ENCODE measurements at regions not wholly inside any gene's neighbourhood (a gene's known extent, or its start where the extent isn't known, plus 50 kb on each side); places are given as distances from the start of the nearest gene placed in this dataset.

DNA sequence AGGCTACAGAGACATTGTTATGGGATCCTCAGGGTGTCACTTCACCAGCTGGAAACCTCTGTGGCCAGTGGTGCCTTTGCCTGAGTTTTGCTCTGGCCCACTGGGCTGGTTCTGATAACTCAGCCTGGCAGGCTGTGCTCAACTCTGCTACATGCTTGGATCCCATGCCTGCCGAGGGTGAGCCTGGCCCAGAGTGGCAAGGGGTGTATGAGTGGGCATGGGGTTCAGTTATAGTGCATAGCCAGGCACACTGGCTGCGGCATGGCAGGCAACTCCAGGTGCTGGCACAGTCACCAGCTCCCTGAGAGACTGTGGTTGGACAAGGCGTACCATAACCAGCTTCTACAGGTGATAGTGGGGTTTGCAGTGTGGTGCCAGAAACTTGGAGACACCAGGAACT, 107.0 kb upstream of the PCDH15 start:
- peak in 1 of 10 donors; percentile 31 for DNase-seq
- intact Hi-C loops (cut with DNase I): no loop called here

- DNase-seq: no peak
- intact Hi-C loops (cut with DNase I): no loop called here
Measured at GRCh38 chr10:54906940-54907339, 105.9 kb upstream of the PCDH15 start.

GRCh38 chr10:54905578-54906192, 104.7 kb upstream of the PCDH15 start:
- no peak for DNase-seq

DNA sequence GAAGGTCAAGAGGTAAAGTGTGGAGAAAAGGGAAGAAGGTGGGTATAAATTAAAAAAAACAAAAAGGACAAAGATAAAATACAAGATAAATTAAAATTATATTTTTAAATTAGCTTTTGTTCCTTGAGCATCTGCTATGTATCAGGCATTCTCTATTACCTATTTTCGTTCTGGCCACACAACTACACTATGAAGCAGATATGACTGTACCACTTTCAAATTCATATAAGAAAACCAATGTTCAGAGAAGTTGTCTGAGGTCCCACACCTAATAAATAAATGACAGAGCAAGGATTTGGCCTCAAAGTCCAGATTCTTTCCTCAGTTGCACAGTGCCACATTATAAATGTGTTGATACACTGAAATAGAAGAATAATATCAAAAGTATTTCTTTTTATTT, 103.8 kb upstream of the PCDH15 start:
- no peak for DNase-seq
- intact Hi-C loops (cut with DNase I): no loop called here

More at GRCh38 chr10:54905578-54906192, 104.7 kb upstream of the PCDH15 start:
- intact Hi-C loops (cut with DNase I): no loop called here

DNA sequence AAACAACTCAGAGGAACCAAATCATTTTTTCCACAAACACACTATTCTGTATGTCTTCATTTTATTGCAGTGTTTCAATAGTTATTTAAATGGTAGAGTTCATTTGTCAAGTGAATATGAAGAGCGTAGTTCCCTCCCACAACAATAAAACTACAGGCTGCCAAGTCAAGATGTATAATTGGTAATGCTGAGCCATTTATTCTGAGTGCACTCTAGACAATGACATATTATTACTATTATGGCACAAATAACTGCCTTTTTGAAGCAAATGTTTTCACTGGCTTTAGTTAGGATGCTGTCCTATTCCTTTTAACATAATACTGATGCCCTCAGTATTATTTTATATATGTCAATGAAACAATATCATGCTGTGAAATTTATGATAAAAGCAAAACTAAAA, 102.7 kb upstream of the PCDH15 start:
- intact Hi-C loops (cut with DNase I): no loop called here
- DNase-seq: no peak

DNA sequence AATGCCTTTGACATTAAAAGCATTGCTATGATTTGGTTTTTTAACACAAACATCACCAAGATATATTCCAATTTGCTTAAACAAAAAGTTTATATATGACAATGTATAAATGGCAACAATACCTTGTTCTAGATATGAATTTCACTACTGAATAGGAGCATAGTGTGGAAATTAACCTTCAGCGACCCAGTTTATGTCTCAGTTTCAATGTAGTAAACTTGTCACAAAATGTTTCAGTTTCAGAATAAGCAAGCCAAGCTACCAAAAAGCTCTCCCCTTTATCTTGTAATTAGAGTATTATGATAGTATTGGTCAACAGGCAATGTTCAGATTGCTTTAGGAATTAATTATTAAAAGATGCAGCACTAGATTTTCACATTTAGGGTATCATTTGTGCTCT, 99.6 kb upstream of the PCDH15 start:
- no peak for DNase-seq
- intact Hi-C loops (cut with DNase I): no loop called here

DNA sequence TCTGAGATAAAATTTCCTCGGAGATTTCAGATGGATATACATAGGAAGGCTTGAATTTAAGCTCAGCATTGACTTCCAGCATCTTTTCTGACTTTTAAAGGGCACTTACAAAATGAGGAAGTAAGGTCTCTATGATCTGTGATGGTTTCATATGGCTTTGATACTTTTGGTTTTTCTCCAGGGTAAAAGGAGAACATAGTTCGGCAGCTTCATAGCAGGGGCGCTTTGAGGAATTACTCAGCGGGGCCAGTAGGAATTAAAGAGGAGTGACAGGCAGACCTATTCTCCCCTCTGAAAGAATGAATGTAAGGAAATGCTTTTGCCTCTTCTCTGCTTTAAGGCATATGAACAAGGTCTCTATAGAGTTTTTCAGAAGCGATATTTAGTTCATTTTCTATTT, 80.0 kb upstream of the PCDH15 start:
- intact Hi-C loops (cut with DNase I): no loop called here

GRCh38 chr10:54869022-54869421, 68.0 kb upstream of the PCDH15 start:
- intact Hi-C loops (cut with DNase I): no loop called here

More for the DNA sequence above, 80.0 kb upstream of the PCDH15 start:
- DNase-seq: peak in 1 of 10 donors; percentile 12

GRCh38 chr10:54866666-54867065, 65.6 kb upstream of the PCDH15 start:
- intact Hi-C loops (cut with DNase I): no loop called here
- no peak for DNase-seq

More at GRCh38 chr10:54869022-54869421, 68.0 kb upstream of the PCDH15 start:
- no peak for DNase-seq

DNA sequence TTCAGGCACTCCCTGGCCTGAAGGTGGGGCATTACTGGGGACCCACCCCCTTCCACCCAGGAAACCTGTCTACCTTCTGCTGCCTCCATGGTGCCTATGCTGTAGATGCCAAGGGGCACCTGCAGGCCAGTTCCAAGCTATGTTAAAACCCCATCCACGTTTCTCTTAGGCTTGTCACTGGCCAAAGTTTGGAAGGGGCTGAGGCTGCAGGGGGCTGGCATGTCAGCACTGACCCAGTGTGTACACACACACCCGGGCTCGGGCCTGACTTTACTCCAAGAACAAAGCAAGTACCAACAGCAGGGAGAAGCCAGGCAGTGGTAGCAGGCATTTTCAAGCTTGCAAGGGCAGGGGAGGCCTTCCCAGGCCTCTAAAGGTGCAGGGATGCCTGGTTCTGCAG, 53.8 kb upstream of the PCDH15 start:
- DNase-seq: peak in 1 of 10 donors; percentile 56
- intact Hi-C loops (cut with DNase I): no loop called here

DNA sequence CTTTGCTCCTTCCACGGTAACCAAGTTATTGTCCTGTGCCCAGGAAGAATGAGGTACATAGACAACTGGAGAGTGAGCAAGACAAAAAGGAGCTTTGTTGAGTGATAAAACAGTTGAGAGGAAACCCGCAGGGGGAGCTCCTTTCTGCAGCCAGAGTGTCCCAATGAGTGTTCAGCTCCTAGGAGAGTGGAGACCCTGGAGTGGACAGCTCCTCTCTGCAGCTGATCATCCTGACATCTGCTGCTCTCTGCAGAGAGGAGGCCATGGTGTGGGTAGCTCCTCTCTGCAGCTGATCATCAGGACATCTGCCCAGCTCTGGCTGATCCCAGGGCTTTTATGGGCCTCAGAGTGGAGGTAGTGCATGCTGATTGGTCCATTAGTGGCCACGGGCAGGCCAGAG, 53.4 kb upstream of the PCDH15 start:
- intact Hi-C loops (cut with DNase I): no loop called here
- DNase-seq: no peak

DNA sequence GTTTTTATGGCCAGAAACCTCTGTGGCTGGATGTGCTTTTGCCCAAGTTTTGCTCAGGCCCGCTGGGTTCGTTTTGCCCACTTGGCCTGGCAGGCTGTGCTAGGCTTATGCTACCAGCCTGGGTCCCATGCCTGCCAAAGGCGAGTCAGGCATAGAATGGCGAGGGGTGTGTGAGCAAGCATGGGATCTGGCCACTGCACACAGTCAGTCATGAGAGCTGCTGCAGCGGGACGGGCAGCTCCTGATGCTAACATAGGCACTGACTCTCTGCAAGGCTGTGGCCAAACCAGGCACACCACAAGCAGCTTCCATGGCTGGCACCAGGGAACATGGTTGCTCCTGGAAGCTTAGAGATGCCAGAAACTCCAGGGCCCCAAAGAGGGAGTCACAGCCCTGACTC, 52.9 kb upstream of the PCDH15 start:
- intact Hi-C loops (cut with DNase I): no loop called here
- peak in 2 of 10 donors; percentile 54 to 75 for DNase-seq

Data from posterior cingulate gyrus (tissue), 11 donors.